Keratinocyte (primary cell): ENCODE measurements at regions not wholly inside any gene's neighbourhood (a gene's known extent, or its start where the extent isn't known, plus 50 kb on each side); places are given as distances from the start of the nearest gene placed in this dataset.

Experiments used
- DNase-seq: peaks from one replicate; pipeline ENCODE4 v3.0.0-alpha.2; 2011; ENCODE audit warnings: low read depth, missing footprints, low spot score
- FAIRE-seq: peaks from 2 replicates; lab custom pipeline; 2011; peaks lifted over from hg19 to GRCh38; lab: Jason Lieb, UNC
- H2AFZ ChIP-seq: 2 replicates; pipeline ENCODE4 v1.6.0; 2012; ENCODE audit warnings: low read length, control low read depth, inconsistent platforms; ENCODE audit not compliant: control insufficient read depth
- H3K27ac ChIP-seq: 2 replicates; pipeline ENCODE4 v1.5.1; 2011; ENCODE audit warnings: low read length; ENCODE audit not compliant: control insufficient read depth, insufficient read depth
- H3K27me3 ChIP-seq: 3 replicates; pipeline ENCODE4 v1.6.0; 2011; ENCODE audit warnings: low read length; ENCODE audit not compliant: control insufficient read depth, insufficient read depth; ENCODE audit errors: extremely low read depth
- H3K36me3 ChIP-seq, 2 experiments: 2 replicates in 1 of 2; 3 replicates in 1 of 2; pipeline ENCODE4 v1.5.1; 2011; ENCODE audit warnings: low read length in 2 of 2, mild to moderate bottlenecking in 1 of 2; ENCODE audit not compliant: control insufficient read depth in 2 of 2, insufficient read depth in 2 of 2; ENCODE audit errors: extremely low read depth in 1 of 2
- H3K4me1 ChIP-seq: 3 replicates; pipeline ENCODE4 v1.5.1; 2011; ENCODE audit warnings: low read length; ENCODE audit not compliant: control insufficient read depth, insufficient read depth; ENCODE audit errors: extremely low read depth
- H3K4me2 ChIP-seq: 3 replicates; pipeline ENCODE4 v1.6.0; 2011; ENCODE audit warnings: low read depth, low read length; ENCODE audit not compliant: control insufficient read depth, insufficient read depth; ENCODE audit errors: extremely low read depth
- H3K4me3 ChIP-seq, 3 experiments: fragments of 200-600 bp in 1 of 3; sonication (generic) in 1 of 3; 2 replicates in 2 of 3; 3 replicates in 1 of 3; pipeline ENCODE4 v1.5.1; 2011 to 2016; ENCODE audit warnings: low read length in 3 of 3, mild to moderate bottlenecking in 3 of 3, control low read depth in 2 of 3, inconsistent platforms in 1 of 3, low read depth in 1 of 3, mixed read lengths in 1 of 3, mixed run types in 1 of 3, moderate library complexity in 1 of 3; ENCODE audit not compliant: control insufficient read depth in 2 of 3, insufficient read depth in 2 of 3; ENCODE audit errors: extremely low read depth in 1 of 3
- H3K79me2 ChIP-seq: 2 replicates; pipeline ENCODE4 v1.6.0; 2012; ENCODE audit warnings: low read length; ENCODE audit not compliant: control insufficient read depth, insufficient read depth
- H3K9ac ChIP-seq: 3 replicates; pipeline ENCODE4 v1.6.0; 2011; ENCODE audit warnings: low read length; ENCODE audit not compliant: control insufficient read depth, insufficient read depth; ENCODE audit errors: extremely low read depth
- H3K9me1 ChIP-seq: 3 replicates; pipeline ENCODE4 v1.6.0; 2011; ENCODE audit warnings: low read length; ENCODE audit not compliant: control insufficient read depth, insufficient read depth; ENCODE audit errors: extremely low read depth
- H3K9me3 ChIP-seq: 2 replicates; pipeline ENCODE4 v1.5.1; 2012; ENCODE audit warnings: low read depth, low read length; ENCODE audit not compliant: control insufficient read depth
- H4K20me1 ChIP-seq: 3 replicates; pipeline ENCODE4 v1.6.0; 2011; ENCODE audit warnings: low read length; ENCODE audit not compliant: control insufficient read depth, insufficient read depth; ENCODE audit errors: extremely low read depth
- EZH2 ChIP-seq: IDR thresholded peaks from one replicate; pipeline ENCODE4 v1.6.1; 2012; ENCODE audit warnings: inconsistent platforms, mild to moderate bottlenecking, low read length, moderate library complexity
- dilution Hi-C: fragments of 300-500 bp; cut with MboI; formaldehyde crosslinking; loops from one replicate; pipeline ENCODE4 v1.7.0; 2020; ENCODE audit warnings: low sequenced_read_pairs; ENCODE audit not compliant: extremely low pct_ligation_motif_present
- TF ChIP-seq, protein P1 (sequence below), 3 experiments: IDR thresholded peaks in 1 of 3; conservative IDR thresholded peaks in 1 of 3; optimal IDR thresholded peaks in 1 of 3; 2 replicates in 2 of 3; 3 replicates in 1 of 3; pipeline versions ENCODE3 to v1.5.1; 2011; ENCODE audit warnings: low read length in 3 of 3, mild to moderate bottlenecking in 3 of 3, moderate library complexity in 2 of 3, control low read depth in 1 of 3, inconsistent platforms in 1 of 3; ENCODE audit not compliant: insufficient read depth in 2 of 3; ENCODE audit errors: extremely low read depth in 1 of 3

DNA sequence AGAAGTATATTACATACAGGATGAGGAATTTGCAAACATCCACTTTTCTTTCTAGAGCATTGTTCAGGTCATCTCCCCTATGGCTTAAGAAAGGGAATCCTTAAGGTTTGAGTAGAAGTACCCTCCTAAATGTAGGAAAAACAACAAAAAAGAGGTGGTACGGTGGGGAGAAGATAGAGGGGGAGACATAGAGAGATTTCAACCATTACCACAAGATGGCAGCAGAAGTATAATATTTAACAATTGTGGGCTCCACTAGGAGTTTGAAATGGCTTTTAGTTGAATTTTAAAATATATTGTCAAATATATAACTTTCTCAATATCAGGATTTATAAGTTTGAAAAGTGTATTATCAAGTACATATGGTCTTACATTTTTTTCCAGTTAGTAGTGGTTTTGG, 72.7 kb upstream of the PRKG1 start:
- Histone ChIP-seq H3K9me1 (no peaks in the 10 kb centered on the region), H3K79me2 (no peaks in the 10 kb centered on the region), H4K20me1 (no peaks in the 10 kb centered on the region), H3K4me1 (no peaks in the 10 kb centered on the region), H2AFZ (no peak overlapping the region), H3K36me3 (no peaks in the 10 kb centered on the region), H3K9ac (no peak overlapping the region), H3K27me3 (no peaks in the 10 kb centered on the region), H3K9me3 (no peaks in the 10 kb centered on the region), H3K4me2 (no peak overlapping the region), H3K27ac (no peak overlapping the region), H3K4me3 (no peak overlapping the region)
- TF ChIP-seq, protein P1, sequence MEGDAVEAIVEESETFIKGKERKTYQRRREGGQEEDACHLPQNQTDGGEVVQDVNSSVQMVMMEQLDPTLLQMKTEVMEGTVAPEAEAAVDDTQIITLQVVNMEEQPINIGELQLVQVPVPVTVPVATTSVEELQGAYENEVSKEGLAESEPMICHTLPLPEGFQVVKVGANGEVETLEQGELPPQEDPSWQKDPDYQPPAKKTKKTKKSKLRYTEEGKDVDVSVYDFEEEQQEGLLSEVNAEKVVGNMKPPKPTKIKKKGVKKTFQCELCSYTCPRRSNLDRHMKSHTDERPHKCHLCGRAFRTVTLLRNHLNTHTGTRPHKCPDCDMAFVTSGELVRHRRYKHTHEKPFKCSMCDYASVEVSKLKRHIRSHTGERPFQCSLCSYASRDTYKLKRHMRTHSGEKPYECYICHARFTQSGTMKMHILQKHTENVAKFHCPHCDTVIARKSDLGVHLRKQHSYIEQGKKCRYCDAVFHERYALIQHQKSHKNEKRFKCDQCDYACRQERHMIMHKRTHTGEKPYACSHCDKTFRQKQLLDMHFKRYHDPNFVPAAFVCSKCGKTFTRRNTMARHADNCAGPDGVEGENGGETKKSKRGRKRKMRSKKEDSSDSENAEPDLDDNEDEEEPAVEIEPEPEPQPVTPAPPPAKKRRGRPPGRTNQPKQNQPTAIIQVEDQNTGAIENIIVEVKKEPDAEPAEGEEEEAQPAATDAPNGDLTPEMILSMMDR (optimal IDR thresholded peaks at IDR 0.05 in 1 of 3, IDR thresholded peaks at IDR 0.05 in 1 of 3, conservative IDR thresholded peaks at IDR 0.05 in 1 of 3; ENCODE audit: extremely low read depth in 1 of 3, insufficient read depth in 2 of 3, low read length in 3 of 3): peak in 2 of 3 experiments; percentile 30 to 39
- no peak for TF ChIP-seq EZH2
- no peak for DNase-seq
- dilution Hi-C loops: no loop called here
- no peak for FAIRE-seq

DNA sequence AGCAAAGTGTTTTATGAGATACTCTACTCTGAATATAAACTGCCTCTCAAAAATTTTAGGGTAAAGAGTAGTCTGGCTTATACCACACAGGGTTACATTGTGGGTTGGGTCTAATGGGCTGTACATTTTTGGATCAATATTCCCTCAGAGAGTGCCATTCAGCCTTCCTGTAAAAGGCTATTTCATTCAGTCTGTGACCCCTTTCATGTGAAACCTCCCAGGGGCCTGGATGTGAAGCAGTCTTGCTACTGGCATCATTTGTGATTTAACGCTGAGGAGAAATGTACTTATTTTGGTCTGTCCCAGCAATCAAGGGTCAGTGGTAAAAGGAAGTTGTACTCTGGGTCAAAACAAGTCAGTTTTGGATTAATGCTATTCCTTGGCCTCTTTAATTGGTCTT, 71.8 kb upstream of the PRKG1 start:
- no peak overlapping the region for H3K9ac ChIP-seq
- H2AFZ ChIP-seq: no peak overlapping the region
- H3K4me3 ChIP-seq: no peak overlapping the region
- no peaks in the 10 kb centered on the region for H3K9me1 ChIP-seq
- H3K4me2 ChIP-seq: no peak overlapping the region
- no peak overlapping the region for H3K27ac ChIP-seq
- no peaks in the 10 kb centered on the region for H3K36me3 ChIP-seq
- no peak for DNase-seq
- dilution Hi-C loops: no loop called here
- H3K79me2 ChIP-seq: no peaks in the 10 kb centered on the region
- H3K9me3 ChIP-seq: no peaks in the 10 kb centered on the region
- TF ChIP-seq, protein P1 (optimal IDR thresholded peaks at IDR 0.05 in 1 of 3, IDR thresholded peaks at IDR 0.05 in 1 of 3, conservative IDR thresholded peaks at IDR 0.05 in 1 of 3; ENCODE audit: extremely low read depth in 1 of 3, insufficient read depth in 2 of 3, low read length in 3 of 3): no peak
- no peak for TF ChIP-seq EZH2
- H3K4me1 ChIP-seq: peaks cover 3% of the 10 kb centered on the region
- FAIRE-seq: no peak
- H4K20me1 ChIP-seq: no peaks in the 10 kb centered on the region
- no peaks in the 10 kb centered on the region for H3K27me3 ChIP-seq
